Activated CD4-positive, alpha-beta T cell treated with anti-CD3 and anti-CD28 coated beads, Interleukin-2, amount 10 ng/mL, durations not matched to agents 24 days and 14 days (primary cell): ENCODE measurements at regions not wholly inside any gene's neighbourhood (a gene's known extent, or its start where the extent isn't known, plus 50 kb on each side); places are given as distances from the start of the nearest gene placed in this dataset.

Experiments
- DNase-seq: peaks from one replicate; pipeline ENCODE4 v3.0.0; 2022
- H3K27ac Mint-ChIP-seq: one replicate; pipeline ENCODE4 v1.8.0; 2022; ENCODE audit warnings: mild to moderate bottlenecking, mixed read lengths
- H3K27me3 Mint-ChIP-seq: one replicate; pipeline ENCODE4 v1.8.0; 2022; ENCODE audit warnings: mixed read lengths
- H3K36me3 Mint-ChIP-seq: one replicate; pipeline ENCODE4 v1.8.0; 2022; ENCODE audit warnings: low read depth, mild to moderate bottlenecking, mixed read lengths
- H3K4me1 Mint-ChIP-seq: one replicate; pipeline ENCODE4 v1.8.0; 2021; ENCODE audit warnings: mixed read lengths
- H3K4me3 Mint-ChIP-seq: one replicate; pipeline ENCODE4 v1.8.0; 2022; ENCODE audit warnings: mild to moderate bottlenecking, moderate library complexity, mixed read lengths
- H3K9me3 Mint-ChIP-seq: one replicate; pipeline ENCODE4 v1.8.0; 2021; ENCODE audit warnings: mixed read lengths
- intact Hi-C: fragments of 100-400 bp; cut with micrococcal nuclease; formaldehyde crosslinking; loops from one replicate; pipeline ENCODE4 v1.15.1; 2023

- Mint-ChIP-seq H3K36me3 (no peaks in the 10 kb centered on the region), H3K27me3 (peaks cover 14% of the 10 kb centered on the region), H3K9me3 (peaks cover 3% of the 10 kb centered on the region), H3K4me3 (no peak overlapping the region), H3K27ac (no peak overlapping the region), H3K4me1 (peaks cover 8% of the 10 kb centered on the region)
- intact Hi-C loops = no loop called here
- DNase-seq = no peak
Observed at GRCh38 chr16:79305074-79305473, 295.5 kb downstream of the MAF start.

GRCh38 chr16:79303959-79304387 is 296.6 kb downstream of the MAF start:
- no peak overlapping the region for H3K27ac Mint-ChIP-seq
- H3K9me3 Mint-ChIP-seq = peaks cover 3% of the 10 kb centered on the region
- no peak overlapping the region for H3K4me3 Mint-ChIP-seq
- intact Hi-C loops = no loop called here
- H3K4me1 Mint-ChIP-seq = peaks cover 3% of the 10 kb centered on the region
- no peaks in the 10 kb centered on the region for H3K36me3 Mint-ChIP-seq
- no peak for DNase-seq
- peaks cover 11% of the 10 kb centered on the region for H3K27me3 Mint-ChIP-seq

- no peak overlapping the region for H3K27ac Mint-ChIP-seq
- H3K36me3 Mint-ChIP-seq = no peaks in the 10 kb centered on the region
- intact Hi-C loops = no loop called here
- no peak for DNase-seq
- peaks cover 3% of the 10 kb centered on the region for H3K4me1 Mint-ChIP-seq
- H3K27me3 Mint-ChIP-seq = peaks cover 11% of the 10 kb centered on the region
- H3K4me3 Mint-ChIP-seq = no peak overlapping the region
- peaks cover 3% of the 10 kb centered on the region for H3K9me3 Mint-ChIP-seq
Observed at GRCh38 chr16:79303206-79303605, 297.3 kb downstream of the MAF start.

- Mint-ChIP-seq H3K27me3 (peaks cover 11% of the 10 kb centered on the region), H3K4me3 (no peak overlapping the region), H3K9me3 (peaks cover 3% of the 10 kb centered on the region), H3K4me1 (peaks cover 3% of the 10 kb centered on the region), H3K27ac (no peak overlapping the region), H3K36me3 (no peaks in the 10 kb centered on the region)
- DNase-seq = no peak
- intact Hi-C loops = no loop called here
Observed at GRCh38 chr16:79302731-79303130, 297.8 kb downstream of the MAF start.

- peaks cover 13% of the 10 kb centered on the region for H3K27me3 Mint-ChIP-seq
- H3K36me3 Mint-ChIP-seq = no peaks in the 10 kb centered on the region
- DNase-seq = no peak
- H3K4me3 Mint-ChIP-seq = no peak overlapping the region
- intact Hi-C loops = no loop called here
- H3K27ac Mint-ChIP-seq = no peak overlapping the region
- H3K4me1 Mint-ChIP-seq = peaks cover 9% of the 10 kb centered on the region
- peaks cover 3% of the 10 kb centered on the region for H3K9me3 Mint-ChIP-seq
Observed at GRCh38 chr16:79301051-79301450, 299.5 kb downstream of the MAF start.

GRCh38 chr16:79298894-79299799 is 301.4 kb downstream of the MAF start:
- peaks cover 3% of the 10 kb centered on the region for H3K9me3 Mint-ChIP-seq
- intact Hi-C loops = no loop called here
- H3K27ac Mint-ChIP-seq = no peak overlapping the region
- no peaks in the 10 kb centered on the region for H3K36me3 Mint-ChIP-seq
- H3K27me3 Mint-ChIP-seq = peaks cover 10% of the 10 kb centered on the region
- no peak overlapping the region for H3K4me3 Mint-ChIP-seq
- DNase-seq = no peak
- H3K4me1 Mint-ChIP-seq = peaks cover 10% of the 10 kb centered on the region

- H3K36me3 Mint-ChIP-seq = no peaks in the 10 kb centered on the region
- DNase-seq = no peak
- H3K9me3 Mint-ChIP-seq = peaks cover under 1% of the 10 kb centered on the region
- peaks cover 8% of the 10 kb centered on the region for H3K27me3 Mint-ChIP-seq
- H3K27ac Mint-ChIP-seq = no peak overlapping the region
- H3K4me1 Mint-ChIP-seq = peaks cover 10% of the 10 kb centered on the region
- H3K4me3 Mint-ChIP-seq = no peak overlapping the region
- intact Hi-C loops = no loop called here
Observed at GRCh38 chr16:79298476-79298875, 302.1 kb downstream of the MAF start.

- intact Hi-C loops = no loop called here
- H3K27ac Mint-ChIP-seq = no peak overlapping the region
- H3K4me1 Mint-ChIP-seq = peaks cover 10% of the 10 kb centered on the region
- H3K36me3 Mint-ChIP-seq = no peaks in the 10 kb centered on the region
- no peak overlapping the region for H3K4me3 Mint-ChIP-seq
- H3K27me3 Mint-ChIP-seq = peaks cover 5% of the 10 kb centered on the region
- no peak for DNase-seq
- no peaks in the 10 kb centered on the region for H3K9me3 Mint-ChIP-seq
Observed at GRCh38 chr16:79297805-79298204, 302.7 kb downstream of the MAF start.

GRCh38 chr16:79297296-79297695 is 303.2 kb downstream of the MAF start:
- DNase-seq = no peak
- peaks cover 2% of the 10 kb centered on the region for H3K27me3 Mint-ChIP-seq
- no peaks in the 10 kb centered on the region for H3K36me3 Mint-ChIP-seq
- H3K4me1 Mint-ChIP-seq = peaks cover 7% of the 10 kb centered on the region
- intact Hi-C loops = no loop called here
- H3K4me3 Mint-ChIP-seq = no peak overlapping the region
- H3K27ac Mint-ChIP-seq = no peak overlapping the region
- peaks cover 1% of the 10 kb centered on the region for H3K9me3 Mint-ChIP-seq

- Mint-ChIP-seq H3K9me3 (peaks cover 6% of the 10 kb centered on the region), H3K36me3 (no peaks in the 10 kb centered on the region), H3K27ac (no peak overlapping the region), H3K4me3 (no peak overlapping the region), H3K4me1 (peaks cover 7% of the 10 kb centered on the region), H3K27me3 (peaks cover 1% of the 10 kb centered on the region)
- intact Hi-C loops = no loop called here
- DNase-seq = peak; percentile 63
Observed at GRCh38 chr16:79296491-79296890, 304.0 kb downstream of the MAF start.

GRCh38 chr16:79295746-79296145 is 304.8 kb downstream of the MAF start:
- Mint-ChIP-seq H3K4me3 (no peak overlapping the region), H3K27me3 (peaks cover 1% of the 10 kb centered on the region), H3K27ac (no peak overlapping the region), H3K36me3 (no peaks in the 10 kb centered on the region), H3K9me3 (peaks cover 6% of the 10 kb centered on the region), H3K4me1 (peaks cover 7% of the 10 kb centered on the region)
- intact Hi-C loops = no loop called here
- no peak for DNase-seq

- Mint-ChIP-seq H3K27ac (no peak overlapping the region), H3K4me3 (no peak overlapping the region), H3K9me3 (peaks cover 6% of the 10 kb centered on the region), H3K27me3 (peaks cover 1% of the 10 kb centered on the region), H3K4me1 (peaks cover 7% of the 10 kb centered on the region), H3K36me3 (no peaks in the 10 kb centered on the region)
- no peak for DNase-seq
- intact Hi-C loops = no loop called here
Observed at GRCh38 chr16:79295162-79295561, 305.4 kb downstream of the MAF start.

- intact Hi-C loops = no loop called here
- no peak overlapping the region for H3K27ac Mint-ChIP-seq
- peaks cover 1% of the 10 kb centered on the region for H3K27me3 Mint-ChIP-seq
- peaks cover 7% of the 10 kb centered on the region for H3K4me1 Mint-ChIP-seq
- DNase-seq = no peak
- H3K4me3 Mint-ChIP-seq = no peak overlapping the region
- peaks cover 6% of the 10 kb centered on the region for H3K9me3 Mint-ChIP-seq
- H3K36me3 Mint-ChIP-seq = no peaks in the 10 kb centered on the region
Observed at GRCh38 chr16:79294568-79294967, 306.0 kb downstream of the MAF start.

GRCh38 chr16:79293836-79294460 is 306.6 kb downstream of the MAF start:
- H3K9me3 Mint-ChIP-seq = peaks cover 12% of the 10 kb centered on the region
- intact Hi-C loops = no loop called here
- no peaks in the 10 kb centered on the region for H3K36me3 Mint-ChIP-seq
- H3K4me3 Mint-ChIP-seq = no peak overlapping the region
- H3K4me1 Mint-ChIP-seq = peaks cover 10% of the 10 kb centered on the region
- no peak overlapping the region for H3K27ac Mint-ChIP-seq
- DNase-seq = no peak
- peaks cover 5% of the 10 kb centered on the region for H3K27me3 Mint-ChIP-seq
